ENCODE measurements at regions not wholly inside any gene's neighbourhood (a gene's known extent, or its start where the extent isn't known, plus 50 kb on each side); places are given as distances from the start of the nearest gene placed in this dataset.
"Not testable (repeated sequence)": the region's sequence is repeated elsewhere in the genome, so short reads cannot be mapped to it uniquely, and the experiment has no call there.

DNA sequence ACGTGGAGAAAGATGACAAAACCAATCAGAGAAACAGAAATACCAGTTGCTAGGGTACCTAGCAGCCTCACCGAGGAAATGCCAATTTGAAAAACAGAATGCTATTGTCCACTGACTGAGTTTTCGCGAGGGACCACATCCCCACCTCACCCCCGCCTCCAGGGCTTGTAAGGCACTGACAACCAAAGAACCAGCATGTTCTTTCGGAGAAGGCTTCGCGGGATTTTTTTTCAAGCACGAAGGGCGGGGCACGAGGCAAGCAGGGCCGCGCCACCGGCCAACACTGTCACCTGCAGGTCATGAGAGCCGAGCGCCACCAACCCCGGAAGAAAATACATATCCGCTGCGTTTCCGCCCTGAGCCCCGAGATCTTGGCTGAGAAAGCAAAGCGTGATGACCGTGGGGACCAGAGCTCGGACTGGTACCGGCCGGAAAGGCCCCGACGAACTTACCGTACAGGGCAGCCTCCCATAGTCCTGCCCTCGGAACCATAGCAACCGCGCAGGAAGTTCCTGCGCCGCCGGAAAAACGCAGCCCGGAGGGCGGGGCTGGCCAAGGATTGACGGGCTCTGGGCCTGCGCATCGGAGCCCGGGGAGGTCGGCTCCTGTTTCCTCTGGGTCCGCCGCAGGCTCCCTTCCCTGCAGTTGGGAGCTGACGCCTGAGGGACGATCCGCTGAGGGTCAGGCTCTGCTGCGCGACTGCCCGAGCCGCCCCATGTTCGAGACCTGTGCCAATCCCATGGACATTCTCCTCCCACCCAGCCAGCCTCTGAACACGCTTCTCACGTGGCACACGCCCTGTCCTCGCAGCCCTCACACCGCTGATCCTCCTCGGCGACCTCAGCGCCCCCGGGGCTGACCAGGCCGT is 59.2 kb upstream of the PAGE5 start:
- peak; percentile 92 for DNase-seq (ENCODE audit: low spot score)
- Histone ChIP-seq H3K4me3 (peak overlapping the region; percentile 68), H3K27ac (peak overlapping the region; percentile 82 to 91)
- TF ChIP-seq, protein P1, sequence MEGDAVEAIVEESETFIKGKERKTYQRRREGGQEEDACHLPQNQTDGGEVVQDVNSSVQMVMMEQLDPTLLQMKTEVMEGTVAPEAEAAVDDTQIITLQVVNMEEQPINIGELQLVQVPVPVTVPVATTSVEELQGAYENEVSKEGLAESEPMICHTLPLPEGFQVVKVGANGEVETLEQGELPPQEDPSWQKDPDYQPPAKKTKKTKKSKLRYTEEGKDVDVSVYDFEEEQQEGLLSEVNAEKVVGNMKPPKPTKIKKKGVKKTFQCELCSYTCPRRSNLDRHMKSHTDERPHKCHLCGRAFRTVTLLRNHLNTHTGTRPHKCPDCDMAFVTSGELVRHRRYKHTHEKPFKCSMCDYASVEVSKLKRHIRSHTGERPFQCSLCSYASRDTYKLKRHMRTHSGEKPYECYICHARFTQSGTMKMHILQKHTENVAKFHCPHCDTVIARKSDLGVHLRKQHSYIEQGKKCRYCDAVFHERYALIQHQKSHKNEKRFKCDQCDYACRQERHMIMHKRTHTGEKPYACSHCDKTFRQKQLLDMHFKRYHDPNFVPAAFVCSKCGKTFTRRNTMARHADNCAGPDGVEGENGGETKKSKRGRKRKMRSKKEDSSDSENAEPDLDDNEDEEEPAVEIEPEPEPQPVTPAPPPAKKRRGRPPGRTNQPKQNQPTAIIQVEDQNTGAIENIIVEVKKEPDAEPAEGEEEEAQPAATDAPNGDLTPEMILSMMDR (IDR thresholded peaks at IDR 0.05), result no peak

DNA sequence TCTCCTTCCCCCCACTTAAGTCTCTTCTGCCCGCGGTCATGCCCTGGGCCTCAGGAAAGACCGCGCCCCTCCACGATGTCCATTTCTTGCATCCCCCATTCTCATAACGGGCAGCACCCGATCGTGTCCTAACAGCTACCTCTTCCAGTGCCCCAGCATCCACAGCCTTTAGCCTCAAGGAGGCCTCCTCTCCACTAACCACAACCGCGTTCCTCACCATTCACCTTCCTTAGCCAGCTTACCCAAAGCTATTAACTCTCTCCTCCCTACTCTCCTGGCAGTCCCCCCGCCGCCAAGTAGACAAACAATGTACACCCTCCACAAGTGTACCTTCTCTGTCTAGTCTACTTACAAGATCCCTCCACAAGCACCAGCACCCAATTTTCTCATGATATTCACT is 58.6 kb upstream of the PAGE5 start:
- DNase-seq (ENCODE audit: low spot score), result no peak
- TF ChIP-seq, protein P1 (IDR thresholded peaks at IDR 0.05), result no peak

DNA sequence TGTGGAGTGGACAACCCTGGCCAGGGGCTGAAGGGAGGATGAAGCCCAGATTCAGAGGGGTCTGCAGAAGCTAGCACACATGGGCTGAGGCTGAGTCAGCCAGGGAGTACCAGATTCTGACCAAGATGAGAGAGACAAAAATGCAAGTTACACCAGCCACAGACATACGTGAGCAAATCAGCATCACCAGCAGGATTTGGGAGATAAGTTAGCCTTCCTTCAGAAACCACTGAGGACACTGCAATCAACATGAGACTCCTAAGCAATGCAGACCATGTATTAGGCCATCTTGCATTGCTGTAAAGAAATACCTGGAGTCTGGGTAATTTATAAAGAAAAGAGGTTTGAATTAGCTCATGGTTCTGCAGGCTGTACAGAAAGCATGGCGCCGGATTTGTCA is 57.0 kb upstream of the PAGE5 start:
- H3K4me3 ChIP-seq, result no peak overlapping the region
- TF ChIP-seq, protein P1 (IDR thresholded peaks at IDR 0.05), result no peak
- H3K27ac ChIP-seq, result no peak overlapping the region
- no peak for DNase-seq (ENCODE audit: low spot score)

More for the DNA sequence above, 58.6 kb upstream of the PAGE5 start:
- Histone ChIP-seq H3K27ac (peak overlapping the region; percentile 82 to 91), H3K4me3 (peak overlapping the region; percentile 68)

GRCh38 chrX:55165026-55165425 is 55.1 kb upstream of the PAGE5 start:
- H3K4me3 ChIP-seq; DNase-seq (ENCODE audit: low spot score); H3K27ac ChIP-seq: not testable (repeated sequence)

DNA sequence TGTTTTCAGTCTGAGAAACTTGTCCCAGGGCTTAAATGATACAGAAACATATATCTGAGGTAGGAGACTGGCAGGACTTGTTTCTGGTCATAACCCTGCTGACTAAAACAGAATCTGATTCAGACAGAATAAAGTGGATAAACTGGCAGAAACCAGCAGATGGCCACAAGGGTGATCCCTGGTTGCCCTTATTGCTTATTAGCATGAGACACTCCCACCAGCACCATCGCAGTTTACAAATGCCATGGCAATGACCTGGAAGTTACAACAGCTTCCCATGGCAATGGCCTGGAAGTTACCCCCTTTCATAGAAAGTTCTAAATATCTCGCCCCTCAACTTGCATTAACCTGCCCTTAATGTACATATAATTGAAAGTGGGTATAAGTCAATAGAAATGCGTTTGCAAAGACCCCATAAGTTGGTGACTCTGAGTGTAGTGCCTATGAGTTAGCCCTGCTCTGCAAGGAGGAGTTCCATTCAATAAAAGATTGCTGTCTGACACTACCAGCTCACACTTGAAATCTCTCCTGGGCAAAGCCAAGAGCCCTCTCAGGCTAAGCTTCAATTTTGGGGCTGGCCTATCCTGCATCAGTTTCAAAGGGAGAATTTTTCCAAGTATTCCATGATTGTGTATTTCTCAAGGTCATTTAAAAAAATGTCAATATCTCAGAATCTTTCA is 52.9 kb upstream of the PAGE5 start:
- TF ChIP-seq, protein P1 (IDR thresholded peaks at IDR 0.05), result no peak
- Histone ChIP-seq H3K4me3 (no peak overlapping the region), H3K27ac (no peak overlapping the region)
- no peak for DNase-seq (ENCODE audit: low spot score)

DNA sequence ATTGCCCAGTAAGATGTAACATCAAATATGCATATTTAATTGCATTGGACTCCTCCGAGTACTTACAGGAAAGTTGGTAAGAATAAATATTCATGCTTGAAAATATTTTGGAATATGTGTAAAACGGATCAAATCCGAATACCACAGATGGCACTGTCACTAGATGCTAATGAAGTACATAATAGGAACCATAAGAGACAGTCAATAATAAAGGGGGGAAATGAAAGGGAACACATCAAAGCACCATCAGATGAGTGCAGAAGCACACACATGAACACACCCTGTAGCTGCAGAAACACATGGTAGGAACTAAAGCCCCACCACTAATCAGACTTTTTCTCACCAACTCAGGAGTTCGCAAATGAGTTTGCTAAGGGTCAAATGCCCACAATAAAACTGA is 52.2 kb upstream of the PAGE5 start:
- Histone ChIP-seq H3K27ac (no peak overlapping the region), H3K4me3 (no peak overlapping the region)
- TF ChIP-seq, protein P1 (IDR thresholded peaks at IDR 0.05), result no peak
- DNase-seq (ENCODE audit: low spot score), result no peak

- no peak for DNase-seq (ENCODE audit: low spot score)
- Histone ChIP-seq H3K4me3 (no peak overlapping the region), H3K27ac (no peak overlapping the region)
- TF ChIP-seq, protein P1 (IDR thresholded peaks at IDR 0.05), result no peak
Measured at GRCh38 chrX:55169782-55170181, 50.4 kb upstream of the PAGE5 start.
